Heart left ventricle (tissue), 16 donors: ENCODE measurements at regions not wholly inside any gene's neighbourhood (a gene's known extent, or its start where the extent isn't known, plus 50 kb on each side); places are given as distances from the start of the nearest gene placed in this dataset.

Experiments used
- ATAC-seq, 4 donors: fragments of 200-7000 bp; cut with Tn5 transposase; one replicate each; pipeline ENCODE4 v1.9.1; 2020 to 2022; ENCODE audit warnings: moderate library complexity in 4 of 4, mild to moderate bottlenecking in 3 of 4, moderate number of reproducible peaks in 1 of 4
- DNase-seq, 5 donors: peaks; one replicate each; pipeline ENCODE4 v3.0.0-alpha.2; 2020
- H3K27ac ChIP-seq, 12 donors: fragments of 200-600 bp; sonication (generic) in 4 of 12; one replicate each; pipeline versions ENCODE4 v1.5.0 to v1.8.0; 2016 to 2022; ENCODE audit warnings: mild to moderate bottlenecking in 2 of 12
- H3K27me3 ChIP-seq, 9 donors: fragments of 200-600 bp; sonication (generic) in 2 of 9; one replicate each; pipeline versions ENCODE4 v1.5.1 to v1.8.0; 2016 to 2022; ENCODE audit warnings: mild to moderate bottlenecking in 3 of 9
- H3K36me3 ChIP-seq, 9 donors: fragments of 200-600 bp; sonication (generic) in 2 of 9; one replicate each; pipeline versions ENCODE4 v1.5.0 to v1.8.0; 2018 to 2022; ENCODE audit warnings: mild to moderate bottlenecking in 2 of 9
- H3K4me1 ChIP-seq, 12 donors: fragments of 200-600 bp; sonication (generic) in 4 of 12; one replicate each; pipeline versions ENCODE4 v1.5.0 to v1.8.0; 2016 to 2022; ENCODE audit warnings: mild to moderate bottlenecking in 3 of 12
- H3K4me3 ChIP-seq, 12 donors: fragments of 200-600 bp; sonication (generic) in 4 of 12; one replicate each; pipeline versions ENCODE4 v1.5.0 to v1.8.0; 2017 to 2022; ENCODE audit warnings: mild to moderate bottlenecking in 9 of 12, moderate library complexity in 4 of 12
- H3K9me3 ChIP-seq, 12 donors: fragments of 200-600 bp; sonication (generic) in 4 of 12; one replicate each; pipeline versions ENCODE4 v1.5.0 to v1.8.0; 2016 to 2022; ENCODE audit warnings: mild to moderate bottlenecking in 1 of 12
- CTCF ChIP-seq, 12 donors: fragments of 200-600 bp; sonication (generic) in 4 of 12; IDR thresholded peaks; one replicate each; pipeline versions ENCODE4 v1.5.0 to v1.8.0; 2018 to 2022; ENCODE audit warnings: antibody characterized with exemption in 12 of 12, mild to moderate bottlenecking in 5 of 12
- POLR2A ChIP-seq, 2 donors: fragments of 450-650 bp; IDR thresholded peaks; one replicate each; pipeline ENCODE4 v1.6.1; 2017; ENCODE audit warnings: antibody characterized with exemption in 2 of 2, mild to moderate bottlenecking in 2 of 2, moderate library complexity in 2 of 2
- WGBS, 4 donors: extraction: QIAGEN DNeasy Blood & Tissue Kit in 2 of 4; methylation state at CpG; one replicate each; pipeline versions ENCODE4 v1.1.5 to v1.1.7; 2013 to 2018; 5-methylcytosine and 5-hydroxymethylcytosine counted together
- intact Hi-C, 10 donors: fragments of 100-400 bp; cut with DNase I; formaldehyde crosslinking; loops; one replicate each; pipeline versions ENCODE4 v1.11.1 to v1.14.2; 2022
- donor health status: ischemic (EF 13 %, LVEDD 7.1; RV severe dilation, severe dysfunction).
- donor health status: healthy with polysubstance abuse.
- donor health status: DM: no; HTN: yes; CAD: no.
- donor health status: DM: no; HTN: no; CAD: no.
- donor health status: ischemic (EF 25% LVEDD 6.9; RV normal size, moderate dysfunction).
- donor health status: ischemic (EF 25% LVEDD 5.7; RV mildly dilated, moderate dysfunction).
- donor health status: healthy.
- donor health status: DM: yes; HTN: yes; CAD: no.
- donor health status: ischemic (EF 35%, LVEDD 5.7; RV mildly dilated, moderate dysfunction).
- donor health status: nonischemic (EF 11% LVEDD 7.7; RV severe dilation, severe dysfunction).
- donor health status: DM: yes; HTN: yes; CAD: no.
- donor health status: PGD.
- donor health status: ischemic (EF 29% LVEDD 5.4; RV normal size, mild dysfunction).
- donor health status: nonischemic (EF 23%, LVEDD 6.1; RV moderate dilation, normal function).

GRCh38 chr2:102986826-102987490, 225.1 kb downstream of the TMEM182 start:
- Histone ChIP-seq H3K27me3 (no peaks in the 10 kb centered on the region), H3K4me1 (no peaks in the 10 kb centered on the region), H3K9me3 (no peaks in the 10 kb centered on the region), H3K4me3 (no peak overlapping the region), H3K27ac (no peak overlapping the region), H3K36me3 (no peaks in the 10 kb centered on the region)
- intact Hi-C loops, result no loop called here
- DNase-seq (no peak), ATAC-seq (no peak)
- TF ChIP-seq POLR2A (IDR thresholded peaks at IDR 0.05), result no peak
- no peak for TF ChIP-seq CTCF (IDR thresholded peaks at IDR 0.05)
- 64 to 71% (median 67%) methylated on average over 5 of the region's 5 CpGs for WGBS, 4 donors

DNA sequence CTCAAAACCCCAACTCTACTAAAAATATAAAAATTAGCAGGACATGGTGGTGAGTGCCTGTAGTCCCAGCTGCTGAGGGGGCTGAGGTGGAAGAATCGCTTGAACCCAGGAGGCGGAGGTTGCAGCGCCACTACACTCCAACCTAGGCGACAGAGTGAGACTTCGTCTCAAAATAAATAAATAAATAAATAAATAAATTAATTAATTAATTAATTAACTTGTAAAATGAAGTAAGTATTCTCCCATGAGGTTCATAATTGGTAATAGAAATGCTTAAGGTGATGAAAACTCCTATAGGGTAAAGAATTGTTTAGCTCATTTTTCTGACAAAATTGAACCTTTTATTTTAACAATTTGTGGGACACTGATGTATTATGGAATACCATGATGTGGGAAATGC, 230.8 kb downstream of the TMEM182 start:
- ATAC-seq (no peak), DNase-seq (no peak)
- H3K4me1 ChIP-seq, result no peaks in the 10 kb centered on the region
- intact Hi-C loops, result no loop called here
- no peaks in the 10 kb centered on the region for H3K9me3 ChIP-seq
- 93 to 97% (median 95%) methylated on average over 5 of the region's 5 CpGs for WGBS, 4 donors
- no peak overlapping the region for H3K4me3 ChIP-seq
- H3K36me3 ChIP-seq, result no peaks in the 10 kb centered on the region
- H3K27me3 ChIP-seq, result no peaks in the 10 kb centered on the region
- H3K27ac ChIP-seq, result no peak overlapping the region
- no peak for TF ChIP-seq POLR2A (IDR thresholded peaks at IDR 0.05)
- no peak for TF ChIP-seq CTCF (IDR thresholded peaks at IDR 0.05)

- TF ChIP-seq CTCF (IDR thresholded peaks at IDR 0.05) (no peak), POLR2A (IDR thresholded peaks at IDR 0.05) (no peak)
- intact Hi-C loops, result no loop called here
- no peak for DNase-seq
- H3K9me3 ChIP-seq, result peaks cover 0 to 12% (median 0%) of the 10 kb centered on the region in 12 donors
- H3K4me3 ChIP-seq, result no peak overlapping the region
- H3K4me1 ChIP-seq, result no peaks in the 10 kb centered on the region
- H3K27me3 ChIP-seq, result no peaks in the 10 kb centered on the region
- H3K27ac ChIP-seq, result no peak overlapping the region
- ATAC-seq, result no peak
- H3K36me3 ChIP-seq, result no peaks in the 10 kb centered on the region
- WGBS, 4 donors, result 79 to 91% (median 87%) methylated on average over 5 of the region's 5 CpGs
Observed at GRCh38 chr2:102999958-103000357, 238.1 kb downstream of the TMEM182 start.

- H3K36me3 ChIP-seq, result no peaks in the 10 kb centered on the region
- peaks cover 0 to 12% (median 0%) of the 10 kb centered on the region in 12 donors for H3K9me3 ChIP-seq
- no peak overlapping the region for H3K27ac ChIP-seq
- WGBS, 4 donors, result 75 to 84% (median 78%) methylated on average over 4 of the region's 4 CpGs
- H3K4me1 ChIP-seq, result no peaks in the 10 kb centered on the region
- H3K4me3 ChIP-seq, result no peak overlapping the region
- DNase-seq, result no peak
- TF ChIP-seq CTCF (IDR thresholded peaks at IDR 0.05) (no peak), POLR2A (IDR thresholded peaks at IDR 0.05) (no peak)
- peaks cover 0 to 4% (median 0%) of the 10 kb centered on the region in 9 donors for H3K27me3 ChIP-seq
- intact Hi-C loops, result no loop called here
- no peak for ATAC-seq
Observed at GRCh38 chr2:103002954-103003353, 241.1 kb downstream of the TMEM182 start.
